HG03159 (cell line): ENCODE measurements at regions not wholly inside any gene's neighbourhood (a gene's known extent, or its start where the extent isn't known, plus 50 kb on each side); places are given as distances from the start of the nearest gene placed in this dataset.
"Not testable (repeated sequence)": the region's sequence is repeated elsewhere in the genome, so short reads cannot be mapped to it uniquely, and the experiment has no call there.

Experiments used
- ATAC-seq: cut with Tn5 transposase; IDR thresholded peaks from one replicate; pipeline ENCODE4 v1.9.1; 2021; ENCODE audit warnings: mild to moderate bottlenecking, moderate library complexity; ENCODE audit not compliant: unreplicated experiment

GRCh38 chr9:129459547-129460322 lies 161.2 kb downstream of the C9orf50 start:
- no peak for ATAC-seq

DNA sequence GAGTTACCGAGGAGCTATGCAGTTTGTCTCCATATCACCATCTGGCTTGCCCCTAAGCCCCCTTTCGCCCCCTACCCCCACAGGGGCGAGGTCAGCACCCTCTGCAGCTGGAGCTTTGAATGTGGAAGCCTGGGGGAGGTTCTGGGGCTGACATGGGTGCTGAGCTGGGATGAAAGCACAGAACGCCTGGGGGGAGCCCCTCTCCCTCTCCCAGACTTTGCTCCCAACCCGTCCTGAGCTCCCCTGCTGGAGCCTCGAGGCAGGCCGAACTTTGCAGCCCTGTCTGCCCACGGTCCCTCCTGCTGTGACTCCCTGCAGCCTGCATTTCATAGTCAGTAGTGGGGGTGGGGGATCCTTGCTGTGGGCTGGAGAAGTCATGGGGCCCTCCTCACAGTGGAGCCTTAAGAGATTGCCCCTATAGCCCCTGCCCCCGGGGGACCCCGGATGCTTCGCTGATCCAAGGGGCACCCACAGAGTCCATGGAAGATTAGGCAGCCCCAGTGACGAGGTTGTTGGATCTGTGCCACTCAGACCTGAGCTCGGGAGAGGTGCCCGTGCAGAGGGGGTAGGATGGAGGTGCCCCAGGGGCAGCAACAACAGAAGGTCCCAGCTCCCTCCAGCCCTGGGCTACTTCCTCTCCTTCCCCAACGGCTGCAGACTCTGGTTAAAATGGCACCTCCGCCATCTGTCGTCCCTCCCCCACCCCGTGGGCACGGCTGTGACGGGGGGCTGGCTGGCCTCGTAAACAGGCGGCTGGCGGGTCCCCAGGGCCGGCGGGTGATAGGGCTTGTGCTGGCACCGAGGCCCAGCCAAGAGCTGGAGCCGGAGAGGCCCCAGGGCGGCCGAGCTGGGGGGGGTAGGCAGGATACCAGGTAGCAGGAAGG lies 162.0 kb downstream of the C9orf50 start:
- ATAC-seq: no peak

GRCh38 chr9:129458155-129458661 lies 162.7 kb downstream of the C9orf50 start:
- no peak for ATAC-seq

DNA sequence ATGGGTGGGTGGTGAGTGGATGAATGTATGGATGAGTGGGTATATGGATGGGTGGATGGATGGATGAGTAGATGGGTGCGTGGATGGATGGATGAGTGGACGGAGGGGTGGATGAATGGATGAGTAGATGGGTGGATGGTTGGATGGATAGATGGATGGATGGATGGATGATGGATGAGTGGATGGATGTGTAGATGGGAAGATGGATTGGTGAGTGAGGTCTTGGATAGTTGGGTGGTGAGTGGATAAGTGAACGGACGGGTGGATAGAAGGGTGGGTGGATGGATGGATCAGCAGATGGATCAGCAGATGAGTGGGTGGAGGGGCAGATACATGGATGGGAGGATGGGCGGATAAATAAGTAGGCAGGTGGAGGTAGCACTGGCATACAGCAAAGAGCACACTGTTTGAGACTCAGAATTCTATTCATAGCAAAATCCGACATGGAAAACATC lies 163.5 kb downstream of the C9orf50 start:
- ATAC-seq: no peak

DNA sequence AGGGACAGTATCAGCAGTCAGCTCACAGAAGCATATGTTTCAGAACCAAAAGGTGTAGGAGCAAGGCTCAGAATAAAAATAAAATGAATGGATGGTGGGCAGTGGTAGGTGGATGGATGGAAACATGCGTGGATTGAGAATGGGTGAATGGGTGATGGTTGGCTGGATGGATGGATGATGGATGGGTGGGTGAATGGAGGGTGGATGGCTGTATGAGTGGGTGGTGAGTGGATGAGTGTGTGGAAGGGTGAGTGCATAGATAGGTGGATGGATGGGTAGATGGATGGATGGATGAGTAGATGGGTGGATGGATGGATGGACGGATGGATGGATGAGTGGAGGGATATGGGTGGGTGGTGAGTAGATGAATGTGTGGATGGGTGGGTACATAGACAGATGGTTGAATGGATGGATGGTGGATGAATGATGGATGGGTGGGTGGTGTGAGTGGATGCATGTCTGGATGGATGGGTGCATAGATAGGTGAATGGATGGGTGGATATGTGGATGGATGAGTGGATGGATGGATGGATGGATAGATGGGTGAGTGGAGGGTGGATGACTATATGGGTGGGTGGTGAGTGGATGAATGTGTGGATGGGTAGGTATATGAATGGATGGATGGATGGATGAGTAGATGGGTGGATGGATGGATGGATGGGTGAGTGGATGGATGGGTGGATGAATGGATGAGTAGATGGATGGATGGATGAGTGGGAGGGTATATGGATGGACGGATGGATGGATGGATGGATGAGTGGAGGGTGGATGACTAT lies 164.2 kb downstream of the C9orf50 start:
- no peak for ATAC-seq

GRCh38 chr9:129455151-129455995 lies 165.5 kb downstream of the C9orf50 start:
- ATAC-seq: no peak

DNA sequence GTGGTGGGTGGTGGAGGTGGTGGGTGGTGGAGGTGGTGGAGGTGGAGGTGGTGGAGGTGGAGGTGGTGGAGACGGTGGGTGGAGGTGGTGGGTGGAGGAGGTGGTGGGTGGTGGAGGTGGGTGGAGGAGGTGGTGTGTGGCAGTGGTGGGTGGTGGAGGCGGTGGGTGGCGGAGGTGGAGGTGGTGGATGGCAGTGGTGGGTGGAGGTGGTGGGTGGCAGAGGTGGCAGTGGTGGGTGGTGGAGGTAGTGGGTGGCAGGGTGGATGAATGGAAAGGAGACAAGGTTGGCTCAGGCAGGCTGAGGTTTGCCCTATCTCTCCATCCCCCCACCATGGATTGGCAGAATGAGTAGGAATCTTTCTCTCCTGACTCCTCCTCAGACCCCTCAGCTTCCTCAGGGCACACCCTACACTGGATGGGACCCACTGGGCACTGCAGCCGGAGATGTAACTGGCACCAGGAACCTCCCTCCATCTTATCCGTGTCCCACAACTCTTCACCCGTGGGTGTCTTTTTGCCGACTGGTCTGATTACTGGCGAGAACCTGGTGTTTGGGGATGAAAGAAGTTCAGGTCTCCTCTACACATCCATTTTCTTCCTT lies 166.3 kb downstream of the C9orf50 start:
- ATAC-seq: no peak

GRCh38 chr9:129453734-129454133 lies 167.2 kb downstream of the C9orf50 start:
- no peak for ATAC-seq

DNA sequence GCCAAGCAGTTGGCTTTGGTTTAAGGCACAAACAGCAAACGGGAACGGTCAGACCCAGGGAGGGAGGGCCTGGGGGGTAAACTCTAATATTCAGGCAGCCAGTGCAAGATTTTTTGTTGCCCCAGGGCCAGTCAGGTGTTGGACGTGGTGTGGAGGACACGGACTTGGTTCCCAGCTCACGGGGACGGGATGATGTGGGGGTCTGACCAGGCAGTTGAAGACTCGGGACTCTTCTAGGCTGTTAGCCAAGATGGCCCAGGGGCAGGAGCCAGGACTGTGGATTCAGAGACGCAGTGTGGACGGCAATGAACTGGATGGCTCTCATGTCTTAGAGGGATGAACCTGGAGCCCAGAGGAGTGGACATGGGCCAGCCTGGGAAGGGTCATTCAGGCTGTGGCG lies 169.2 kb downstream of the C9orf50 start:
- no peak for ATAC-seq

DNA sequence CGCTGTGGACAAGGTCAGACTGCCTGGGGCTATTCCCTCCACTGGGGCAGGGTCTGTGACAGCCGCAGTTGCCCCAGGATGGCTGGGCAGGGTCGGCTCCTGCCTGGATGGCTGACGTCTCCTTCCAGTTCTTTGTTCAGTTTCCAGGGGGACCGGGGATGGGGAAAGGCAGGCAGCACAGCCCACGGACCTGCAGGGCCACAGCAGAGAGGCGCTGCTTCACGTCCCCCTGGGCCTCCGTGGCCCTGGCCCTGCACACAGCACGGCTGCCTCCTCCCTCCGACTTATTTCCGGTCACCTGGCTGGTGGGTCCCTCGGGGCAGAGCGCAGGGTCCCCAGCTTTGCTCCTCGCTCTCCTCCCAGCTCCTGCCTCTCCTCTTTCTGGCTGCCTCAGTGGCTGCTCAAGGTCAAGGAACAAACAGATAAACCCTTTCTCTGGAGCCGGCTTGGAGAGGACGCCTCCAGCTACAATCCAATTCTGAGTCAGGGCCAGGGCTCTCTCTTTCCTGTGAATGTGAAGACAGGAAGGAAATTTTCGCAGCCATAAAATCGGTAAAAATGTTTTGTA lies 169.7 kb downstream of the C9orf50 start:
- ATAC-seq: no peak

- ATAC-seq: no peak
These were observed 171.8 kb downstream of the C9orf50 start for GRCh38 chr9:129449066-129449465.

- no peak for ATAC-seq
These were observed 173.9 kb downstream of the C9orf50 start for GRCh38 chr9:129446828-129447550.

GRCh38 chr9:129445794-129446306 lies 175.1 kb downstream of the C9orf50 start:
- ATAC-seq: no peak

GRCh38 chr9:129443515-129444164 lies 177.3 kb downstream of the C9orf50 start:
- ATAC-seq: not testable (repeated sequence)

GRCh38 chr9:129442803-129443511 lies 177.9 kb downstream of the C9orf50 start:
- ATAC-seq: no peak

GRCh38 chr9:129441852-129442251 lies 179.0 kb downstream of the C9orf50 start:
- no peak for ATAC-seq

DNA sequence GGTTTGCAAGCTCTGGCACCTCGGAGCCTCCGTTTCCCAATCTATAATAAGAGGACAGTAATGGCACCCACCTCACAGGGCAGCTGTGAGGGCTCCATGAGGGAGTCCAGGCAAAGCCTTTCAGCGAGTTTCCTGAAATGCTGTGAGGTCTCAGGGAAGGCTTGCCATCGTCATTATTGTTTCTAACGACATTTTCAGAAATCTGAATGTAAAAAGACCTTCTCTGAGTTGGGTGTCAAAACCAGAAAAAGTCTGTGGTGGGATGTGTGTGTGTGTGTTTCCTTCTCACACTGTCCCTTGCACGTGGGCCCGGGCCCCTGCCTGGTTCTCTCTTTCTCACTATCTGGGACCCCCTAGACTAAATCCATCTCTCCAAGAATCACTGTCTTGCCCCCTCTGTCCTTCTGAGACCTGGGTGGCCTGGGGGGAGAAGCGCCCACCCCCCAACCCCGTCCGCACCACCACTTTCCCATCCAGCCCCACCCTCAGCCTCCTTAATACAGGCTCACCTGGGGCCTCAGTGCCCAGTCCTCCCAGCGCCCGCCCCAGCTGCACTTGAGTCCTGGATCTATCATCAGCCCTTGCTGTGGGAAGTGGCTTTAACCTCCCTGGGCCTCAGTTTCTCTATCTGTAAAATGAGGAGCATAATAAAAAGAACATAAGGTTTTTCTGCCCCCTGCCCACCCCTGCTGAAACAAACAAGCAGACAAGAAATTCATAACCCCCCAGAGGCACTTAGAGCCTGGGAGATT lies 180.3 kb downstream of the C9orf50 start:
- ATAC-seq: no peak
